ENCODE measurements at regions not wholly inside any gene's neighbourhood (a gene's known extent, or its start where the extent isn't known, plus 50 kb on each side); places are given as distances from the start of the nearest gene placed in this dataset.
"Not testable (repeated sequence)": the region's sequence is repeated elsewhere in the genome, so short reads cannot be mapped to it uniquely, and the experiment has no call there.

- DNase-seq (ENCODE audit: low spot score) = no peak
These were observed 123.6 kb downstream of the ZNF248 start for GRCh38 chr10:37733822-37734221.

GRCh38 chr10:37732685-37733084 is 124.7 kb downstream of the ZNF248 start:
- DNase-seq (ENCODE audit: low spot score) = no peak

GRCh38 chr10:37728830-37729229 is 128.6 kb downstream of the ZNF248 start:
- DNase-seq (ENCODE audit: low spot score) = no peak

GRCh38 chr10:37727491-37728352 is 129.7 kb downstream of the ZNF248 start:
- DNase-seq (ENCODE audit: low spot score) = no peak

- DNase-seq (ENCODE audit: low spot score) = no peak
These were observed 136.3 kb downstream of the ZNF248 start for GRCh38 chr10:37721100-37721499.

GRCh38 chr10:37718060-37718459 is 139.3 kb downstream of the ZNF248 start:
- not testable (repeated sequence) for DNase-seq (ENCODE audit: low spot score)

GRCh38 chr10:37713642-37714041 is 143.8 kb downstream of the ZNF248 start:
- DNase-seq (ENCODE audit: low spot score) = no peak

GRCh38 chr10:37713132-37713501 is 144.3 kb downstream of the ZNF248 start:
- DNase-seq (ENCODE audit: low spot score) = no peak

GRCh38 chr10:37712489-37713131 is 144.8 kb downstream of the ZNF248 start:
- no peak for DNase-seq (ENCODE audit: low spot score)

- no peak for DNase-seq (ENCODE audit: low spot score)
These were observed 145.6 kb downstream of the ZNF248 start for GRCh38 chr10:37711617-37712488.

- DNase-seq (ENCODE audit: low spot score) = no peak
These were observed 146.4 kb downstream of the ZNF248 start for GRCh38 chr10:37710831-37711616.

GRCh38 chr10:37707829-37708578 is 149.4 kb downstream of the ZNF248 start:
- no peak for DNase-seq (ENCODE audit: low spot score)

GRCh38 chr10:37704566-37704965 is 152.8 kb downstream of the ZNF248 start:
- DNase-seq (ENCODE audit: low spot score) = no peak

GRCh38 chr10:37703833-37704382 is 153.5 kb downstream of the ZNF248 start:
- no peak for DNase-seq (ENCODE audit: low spot score)

- no peak for DNase-seq (ENCODE audit: low spot score)
These were observed 154.3 kb downstream of the ZNF248 start for GRCh38 chr10:37703114-37703513.

- no peak for DNase-seq (ENCODE audit: low spot score)
These were observed 155.5 kb downstream of the ZNF248 start for GRCh38 chr10:37701781-37702493.

GRCh38 chr10:37700886-37701780 is 156.3 kb downstream of the ZNF248 start:
- no peak for DNase-seq (ENCODE audit: low spot score)

GRCh38 chr10:37687581-37687980 is 169.8 kb downstream of the ZNF248 start:
- DNase-seq (ENCODE audit: low spot score) = no peak

Measured in COLO829 (cell line).